ENCODE measurements at regions not wholly inside any gene's neighbourhood (a gene's known extent, or its start where the extent isn't known, plus 50 kb on each side); places are given as distances from the start of the nearest gene placed in this dataset.
"Not testable (repeated sequence)": the region's sequence is repeated elsewhere in the genome, so short reads cannot be mapped to it uniquely, and the experiment has no call there.

DNA sequence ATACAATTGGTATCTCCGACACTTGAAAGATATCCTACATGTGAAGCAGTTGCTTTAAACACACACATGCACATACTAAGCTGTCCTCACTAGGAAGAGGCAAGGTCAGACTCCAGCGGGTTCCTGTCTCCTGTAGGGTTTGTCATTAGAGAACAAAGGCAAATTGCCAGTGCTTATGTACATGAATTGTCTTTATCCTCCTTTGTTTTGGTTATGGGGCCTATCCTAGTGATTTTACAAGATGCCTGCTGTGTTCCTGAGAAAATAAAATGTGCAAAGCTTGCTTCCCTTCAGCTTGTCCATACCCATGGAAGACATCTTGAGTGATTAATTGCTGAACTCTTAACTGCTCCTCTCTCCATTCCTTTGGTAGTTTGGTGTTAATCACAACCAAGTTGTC lies 86.7 kb upstream of the SLC39A10 start (continued):
- TF ChIP-seq ATM (IDR thresholded peaks at IDR 0.05; ENCODE audit: borderline replicate concordance) (no peak), CENPT (CRISPR knock-in tag; IDR thresholded peaks at IDR 0.05; ENCODE audit: low read depth) (no peak), ZNF556 (CRISPR knock-in tag; IDR thresholded peaks at IDR 0.05; ENCODE audit: borderline replicate concordance) (no peak)

DNA sequence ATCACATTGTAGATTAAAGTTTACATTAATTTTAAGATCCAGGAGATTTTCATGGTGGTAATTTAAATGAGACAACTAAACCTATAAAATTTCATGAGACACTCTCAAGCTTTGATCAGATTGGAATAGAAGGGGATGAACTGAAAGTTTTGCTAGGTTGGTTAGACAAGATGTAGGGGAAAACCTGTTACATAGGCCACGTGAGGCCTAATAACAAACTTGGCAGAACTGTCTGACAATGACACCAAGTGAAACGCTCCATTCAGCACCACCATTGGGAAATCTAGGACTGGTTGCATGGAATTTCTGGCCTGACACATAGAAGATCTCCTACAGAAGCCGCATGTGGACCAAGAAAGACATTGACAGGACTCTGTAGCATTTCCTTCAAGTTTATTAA lies 87.8 kb upstream of the SLC39A10 start:
- CTCF ChIA-PET (ENCODE audit: low intra/inter-chr PET ratio, low total read pairs), result no interaction called here
- Histone ChIP-seq H3K4me2 (ENCODE audit: low read depth, low read length) (no peak overlapping the region), H3K9me3 (ENCODE audit: low read length) (no peaks in the 10 kb centered on the region), H3K4me1 (ENCODE audit: insufficient read depth, low read length) (no peaks in the 10 kb centered on the region), H3K36me3 (replicated peaks in 1 of 2; ENCODE audit: control insufficient read depth in 1 of 2, insufficient read depth in 2 of 2, low read length in 2 of 2) (no peaks in the 10 kb centered on the region), H2AFZ (ENCODE audit: low read length) (no peak overlapping the region), H3K27me3 (ENCODE audit: control insufficient read depth in 1 of 2, insufficient read depth in 2 of 2, low read length in 2 of 2) (no peaks in the 10 kb centered on the region; a peak in 1 of 5 replicates), H3K27ac (ENCODE audit: extremely low read length, insufficient read depth, low read length) (no peak overlapping the region), H3K9ac (ENCODE audit: insufficient read depth, low read depth, low read length) (no peak overlapping the region), H3K4me3 (replicated peaks in 1 of 3; ENCODE audit: insufficient read depth in 1 of 3, low read depth in 2 of 3, low read length in 3 of 3) (no peak overlapping the region), H3K79me2 (ENCODE audit: insufficient read depth, low read length) (no peaks in the 10 kb centered on the region), H4K20me1 (ENCODE audit: insufficient read depth, low read length) (no peaks in the 10 kb centered on the region)
- 10% methylated on average over 3 of the region's 3 CpGs for WGBS (ENCODE audit: low lambda C conversion rate)
- FAIRE-seq (no peak), DNase-seq (ENCODE audit: low spot score) (no peak), ATAC-seq (no peak)
- no TSS peak for BruUV-seq (replicated peaks)
- POLR2A ChIA-PET, result no interaction called here
- in situ Hi-C loops (cut with HindIII; ENCODE audit: extremely low pct_ligation_motif_present, low pct_unique_long_range_greater_than_20kb), result no loop called here
- TF ChIP-seq, protein P1, sequence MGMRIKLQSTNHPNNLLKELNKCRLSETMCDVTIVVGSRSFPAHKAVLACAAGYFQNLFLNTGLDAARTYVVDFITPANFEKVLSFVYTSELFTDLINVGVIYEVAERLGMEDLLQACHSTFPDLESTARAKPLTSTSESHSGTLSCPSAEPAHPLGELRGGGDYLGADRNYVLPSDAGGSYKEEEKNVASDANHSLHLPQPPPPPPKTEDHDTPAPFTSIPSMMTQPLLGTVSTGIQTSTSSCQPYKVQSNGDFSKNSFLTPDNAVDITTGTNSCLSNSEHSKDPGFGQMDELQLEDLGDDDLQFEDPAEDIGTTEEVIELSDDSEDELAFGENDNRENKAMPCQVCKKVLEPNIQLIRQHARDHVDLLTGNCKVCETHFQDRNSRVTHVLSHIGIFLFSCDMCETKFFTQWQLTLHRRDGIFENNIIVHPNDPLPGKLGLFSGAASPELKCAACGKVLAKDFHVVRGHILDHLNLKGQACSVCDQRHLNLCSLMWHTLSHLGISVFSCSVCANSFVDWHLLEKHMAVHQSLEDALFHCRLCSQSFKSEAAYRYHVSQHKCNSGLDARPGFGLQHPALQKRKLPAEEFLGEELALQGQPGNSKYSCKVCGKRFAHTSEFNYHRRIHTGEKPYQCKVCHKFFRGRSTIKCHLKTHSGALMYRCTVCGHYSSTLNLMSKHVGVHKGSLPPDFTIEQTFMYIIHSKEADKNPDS (CRISPR knock-in tag; IDR thresholded peaks at IDR 0.05), result no peak
- TF ChIP-seq GATA4 (IDR thresholded peaks at IDR 0.05; ENCODE audit: borderline replicate concordance, low read depth) (no peak), THYN1 (CRISPR knock-in tag; IDR thresholded peaks at IDR 0.05; ENCODE audit: borderline replicate concordance, low read depth) (no peak)
- TF ChIP-seq, protein P2, sequence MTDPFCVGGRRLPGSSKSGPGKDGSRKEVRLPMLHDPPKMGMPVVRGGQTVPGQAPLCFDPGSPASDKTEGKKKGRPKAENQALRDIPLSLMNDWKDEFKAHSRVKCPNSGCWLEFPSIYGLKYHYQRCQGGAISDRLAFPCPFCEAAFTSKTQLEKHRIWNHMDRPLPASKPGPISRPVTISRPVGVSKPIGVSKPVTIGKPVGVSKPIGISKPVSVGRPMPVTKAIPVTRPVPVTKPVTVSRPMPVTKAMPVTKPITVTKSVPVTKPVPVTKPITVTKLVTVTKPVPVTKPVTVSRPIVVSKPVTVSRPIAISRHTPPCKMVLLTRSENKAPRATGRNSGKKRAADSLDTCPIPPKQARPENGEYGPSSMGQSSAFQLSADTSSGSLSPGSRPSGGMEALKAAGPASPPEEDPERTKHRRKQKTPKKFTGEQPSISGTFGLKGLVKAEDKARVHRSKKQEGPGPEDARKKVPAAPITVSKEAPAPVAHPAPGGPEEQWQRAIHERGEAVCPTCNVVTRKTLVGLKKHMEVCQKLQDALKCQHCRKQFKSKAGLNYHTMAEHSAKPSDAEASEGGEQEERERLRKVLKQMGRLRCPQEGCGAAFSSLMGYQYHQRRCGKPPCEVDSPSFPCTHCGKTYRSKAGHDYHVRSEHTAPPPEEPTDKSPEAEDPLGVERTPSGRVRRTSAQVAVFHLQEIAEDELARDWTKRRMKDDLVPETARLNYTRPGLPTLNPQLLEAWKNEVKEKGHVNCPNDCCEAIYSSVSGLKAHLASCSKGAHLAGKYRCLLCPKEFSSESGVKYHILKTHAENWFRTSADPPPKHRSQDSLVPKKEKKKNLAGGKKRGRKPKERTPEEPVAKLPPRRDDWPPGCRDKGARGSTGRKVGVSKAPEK (CRISPR knock-in tag; IDR thresholded peaks at IDR 0.05; ENCODE audit: borderline replicate concordance), result no peak
- intact Hi-C loops (cut with micrococcal nuclease; ENCODE audit: unreplicated experiment), result no loop called here

DNA sequence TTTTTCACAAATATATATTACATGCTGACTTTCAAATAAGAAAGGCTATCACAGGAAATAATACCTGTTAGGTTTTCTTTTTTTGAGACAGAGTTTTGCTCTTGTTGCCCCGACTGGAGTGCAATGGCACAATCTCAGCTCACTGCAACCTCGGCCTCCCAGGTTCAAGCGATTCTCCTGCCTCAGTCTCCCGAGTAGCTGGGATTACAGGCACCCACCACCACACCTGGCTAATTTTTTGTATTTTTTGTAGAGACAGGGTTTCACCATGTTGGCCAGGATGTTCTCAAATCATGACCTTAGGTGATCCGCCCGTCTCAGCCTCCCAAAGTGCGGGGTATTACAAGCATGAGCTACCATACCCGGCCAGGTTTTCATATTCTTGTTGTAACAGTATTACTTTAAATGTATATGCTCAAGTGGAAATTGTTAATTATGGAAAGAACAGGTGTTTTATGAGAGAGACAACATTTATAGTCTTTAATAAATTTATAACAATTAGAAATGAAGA lies 92.3 kb upstream of the SLC39A10 start:
- BruUV-seq (replicated peaks); H3K4me1 ChIP-seq (ENCODE audit: insufficient read depth, low read length); H3K27ac ChIP-seq (ENCODE audit: extremely low read length, insufficient read depth, low read length); H3K79me2 ChIP-seq (ENCODE audit: insufficient read depth, low read length); H3K9me3 ChIP-seq (ENCODE audit: low read length); intact Hi-C loops (cut with micrococcal nuclease; ENCODE audit: unreplicated experiment); H4K20me1 ChIP-seq (ENCODE audit: insufficient read depth, low read length); POLR2A ChIA-PET; in situ Hi-C loops (cut with HindIII; ENCODE audit: extremely low pct_ligation_motif_present, low pct_unique_long_range_greater_than_20kb); H3K4me2 ChIP-seq (ENCODE audit: low read depth, low read length); H3K4me3 ChIP-seq (replicated peaks in 1 of 3; ENCODE audit: insufficient read depth in 1 of 3, low read depth in 2 of 3, low read length in 3 of 3); DNase-seq (ENCODE audit: low spot score); ATAC-seq; CTCF ChIA-PET (ENCODE audit: low intra/inter-chr PET ratio, low total read pairs); H3K36me3 ChIP-seq (replicated peaks in 1 of 2; ENCODE audit: control insufficient read depth in 1 of 2, insufficient read depth in 2 of 2, low read length in 2 of 2); H2AFZ ChIP-seq (ENCODE audit: low read length); H3K9ac ChIP-seq (ENCODE audit: insufficient read depth, low read depth, low read length); H3K27me3 ChIP-seq (ENCODE audit: control insufficient read depth in 1 of 2, insufficient read depth in 2 of 2, low read length in 2 of 2); FAIRE-seq: not testable (repeated sequence)
- 26% methylated on average over 8 of the region's 8 CpGs for WGBS (ENCODE audit: low lambda C conversion rate)
